ENCODE measurements at regions not wholly inside any gene's neighbourhood (a gene's known extent, or its start where the extent isn't known, plus 50 kb on each side); places are given as distances from the start of the nearest gene placed in this dataset.

DNA sequence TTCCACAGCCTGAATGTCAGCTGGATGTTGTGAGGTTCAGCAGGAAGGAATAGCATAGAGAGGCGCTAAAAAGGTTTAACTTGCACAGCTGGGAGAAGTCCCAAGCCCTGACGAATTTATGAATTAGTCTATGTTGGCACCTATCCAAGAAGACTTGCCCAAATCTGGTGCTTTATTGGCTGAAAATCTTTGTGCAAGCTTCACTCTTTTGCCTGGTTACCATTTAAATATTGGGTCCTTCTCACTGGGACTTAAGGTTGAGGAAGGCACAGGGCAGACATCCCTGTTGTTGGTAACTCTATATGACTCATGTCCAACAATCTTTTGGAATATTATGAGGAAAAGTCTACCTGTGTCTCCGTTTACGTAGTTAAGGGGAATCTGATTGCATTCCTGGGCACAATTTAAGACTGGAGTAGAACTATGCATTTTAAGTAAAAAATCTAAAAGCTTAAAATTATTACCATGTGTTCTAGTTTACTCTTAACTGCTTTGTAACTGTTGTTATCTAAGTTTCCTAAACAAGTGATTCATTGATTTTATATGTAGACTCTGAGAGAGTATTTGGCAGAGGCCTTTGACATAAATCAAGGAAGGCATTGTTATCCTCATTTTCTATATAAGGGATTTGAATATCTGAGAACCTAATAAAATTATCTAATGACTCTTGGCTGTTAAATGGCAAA lies 181.7 kb upstream of the DPYD start:
- Histone ChIP-seq H3K27ac (no peak overlapping the region), H3K9me3 (peaks cover 4 to 9% of the 10 kb centered on the region in 2 donors), H3K4me3 (no peak overlapping the region), H3K4me1 (no peaks in the 10 kb centered on the region), H3K36me3 (no peaks in the 10 kb centered on the region), H3K27me3 (no peaks in the 10 kb centered on the region)
- DNase-seq (ENCODE audit: low spot score in 2 of 2), result no peak
- intact Hi-C loops (cut with DNase I; ENCODE audit: low total_unique reads), result no loop called here
- TF ChIP-seq, protein P1, sequence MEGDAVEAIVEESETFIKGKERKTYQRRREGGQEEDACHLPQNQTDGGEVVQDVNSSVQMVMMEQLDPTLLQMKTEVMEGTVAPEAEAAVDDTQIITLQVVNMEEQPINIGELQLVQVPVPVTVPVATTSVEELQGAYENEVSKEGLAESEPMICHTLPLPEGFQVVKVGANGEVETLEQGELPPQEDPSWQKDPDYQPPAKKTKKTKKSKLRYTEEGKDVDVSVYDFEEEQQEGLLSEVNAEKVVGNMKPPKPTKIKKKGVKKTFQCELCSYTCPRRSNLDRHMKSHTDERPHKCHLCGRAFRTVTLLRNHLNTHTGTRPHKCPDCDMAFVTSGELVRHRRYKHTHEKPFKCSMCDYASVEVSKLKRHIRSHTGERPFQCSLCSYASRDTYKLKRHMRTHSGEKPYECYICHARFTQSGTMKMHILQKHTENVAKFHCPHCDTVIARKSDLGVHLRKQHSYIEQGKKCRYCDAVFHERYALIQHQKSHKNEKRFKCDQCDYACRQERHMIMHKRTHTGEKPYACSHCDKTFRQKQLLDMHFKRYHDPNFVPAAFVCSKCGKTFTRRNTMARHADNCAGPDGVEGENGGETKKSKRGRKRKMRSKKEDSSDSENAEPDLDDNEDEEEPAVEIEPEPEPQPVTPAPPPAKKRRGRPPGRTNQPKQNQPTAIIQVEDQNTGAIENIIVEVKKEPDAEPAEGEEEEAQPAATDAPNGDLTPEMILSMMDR (IDR thresholded peaks at IDR 0.05), result no peak
- TF ChIP-seq POLR2AphosphoS5 (IDR thresholded peaks at IDR 0.05), result no peak
- TF ChIP-seq POLR2A (IDR thresholded peaks at IDR 0.05), result no peak

DNA sequence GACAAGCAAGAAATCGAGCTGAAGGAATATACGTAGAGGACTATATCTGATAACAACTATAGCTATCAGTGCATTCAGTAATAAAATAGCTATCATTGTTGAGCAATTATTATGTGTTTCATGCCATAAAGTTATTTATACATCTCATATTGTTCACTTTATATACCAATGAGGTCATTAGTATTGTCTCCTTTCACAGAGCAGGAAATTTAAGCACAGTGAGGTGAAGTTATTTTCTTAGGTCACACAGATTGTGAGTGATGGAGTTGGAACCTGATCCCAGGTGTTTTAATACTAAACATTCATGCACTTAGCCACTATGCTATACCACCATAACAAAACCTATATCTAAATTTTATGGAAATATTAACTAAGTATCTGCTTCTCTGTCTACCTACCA lies 180.5 kb upstream of the DPYD start:
- H3K36me3 ChIP-seq, result no peaks in the 10 kb centered on the region
- H3K9me3 ChIP-seq, result no peaks in the 10 kb centered on the region
- DNase-seq (ENCODE audit: low spot score in 2 of 2), result no peak
- no peak for TF ChIP-seq POLR2AphosphoS5 (IDR thresholded peaks at IDR 0.05)
- no peak for TF ChIP-seq POLR2A (IDR thresholded peaks at IDR 0.05)
- TF ChIP-seq, protein P1 (IDR thresholded peaks at IDR 0.05), result no peak
- H3K27me3 ChIP-seq, result no peaks in the 10 kb centered on the region
- H3K4me1 ChIP-seq, result no peaks in the 10 kb centered on the region
- H3K4me3 ChIP-seq, result no peak overlapping the region
- intact Hi-C loops (cut with DNase I; ENCODE audit: low total_unique reads), result no loop called here
- no peak overlapping the region for H3K27ac ChIP-seq

DNA sequence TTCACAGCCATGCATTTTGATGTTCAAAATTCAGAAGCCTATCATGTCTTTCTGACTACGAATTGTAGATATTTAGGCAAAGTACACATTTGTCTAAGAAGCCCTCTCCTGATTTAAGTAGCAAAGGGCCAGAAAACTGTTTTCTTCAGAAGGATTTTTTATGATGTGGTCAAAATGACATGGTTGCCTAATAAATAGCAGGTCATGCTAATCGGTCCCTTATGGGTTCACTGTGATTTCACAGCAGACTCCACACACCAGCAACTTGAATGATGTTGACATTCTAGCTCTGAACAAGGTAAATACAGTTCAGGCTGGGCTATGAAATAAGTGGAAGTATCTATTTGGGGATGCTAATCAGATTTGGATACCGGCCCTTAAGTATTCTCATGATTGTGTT lies 178.7 kb upstream of the DPYD start:
- TF ChIP-seq POLR2A (IDR thresholded peaks at IDR 0.05), result no peak
- TF ChIP-seq POLR2AphosphoS5 (IDR thresholded peaks at IDR 0.05), result no peak
- TF ChIP-seq, protein P1 (IDR thresholded peaks at IDR 0.05), result no peak
- intact Hi-C loops (cut with DNase I; ENCODE audit: low total_unique reads), result no loop called here
- Histone ChIP-seq H3K9me3 (no peaks in the 10 kb centered on the region), H3K36me3 (no peaks in the 10 kb centered on the region), H3K4me3 (no peak overlapping the region), H3K27me3 (no peaks in the 10 kb centered on the region), H3K27ac (no peak overlapping the region), H3K4me1 (no peaks in the 10 kb centered on the region)
- no peak for DNase-seq (ENCODE audit: low spot score in 2 of 2)

DNA sequence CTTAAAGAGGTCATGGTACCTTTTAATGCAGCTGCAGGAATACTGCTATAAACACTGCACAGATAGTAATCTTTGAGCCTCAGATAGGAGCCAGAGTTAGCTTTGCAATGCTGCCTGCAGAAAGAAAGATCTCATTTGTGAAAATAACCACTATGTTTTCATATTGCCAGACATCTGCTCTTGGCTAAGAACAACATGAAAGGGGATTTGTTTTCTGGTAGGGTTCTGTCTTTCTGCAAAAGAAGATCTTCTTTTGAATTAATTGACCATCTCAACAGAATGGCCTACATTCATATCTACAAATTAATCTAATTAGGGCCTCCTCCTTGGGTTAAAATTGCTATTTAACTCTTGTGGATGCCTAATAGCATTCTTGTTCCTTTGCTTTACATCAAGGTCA lies 177.6 kb upstream of the DPYD start:
- intact Hi-C loops (cut with DNase I; ENCODE audit: low total_unique reads), result no loop called here
- no peaks in the 10 kb centered on the region for H3K36me3 ChIP-seq
- H3K9me3 ChIP-seq, result no peaks in the 10 kb centered on the region
- no peak overlapping the region for H3K27ac ChIP-seq
- DNase-seq (ENCODE audit: low spot score in 2 of 2), result no peak
- no peaks in the 10 kb centered on the region for H3K4me1 ChIP-seq
- H3K27me3 ChIP-seq, result no peaks in the 10 kb centered on the region
- TF ChIP-seq, protein P1 (IDR thresholded peaks at IDR 0.05), result no peak
- no peak for TF ChIP-seq POLR2A (IDR thresholded peaks at IDR 0.05)
- no peak for TF ChIP-seq POLR2AphosphoS5 (IDR thresholded peaks at IDR 0.05)
- H3K4me3 ChIP-seq, result no peak overlapping the region

DNA sequence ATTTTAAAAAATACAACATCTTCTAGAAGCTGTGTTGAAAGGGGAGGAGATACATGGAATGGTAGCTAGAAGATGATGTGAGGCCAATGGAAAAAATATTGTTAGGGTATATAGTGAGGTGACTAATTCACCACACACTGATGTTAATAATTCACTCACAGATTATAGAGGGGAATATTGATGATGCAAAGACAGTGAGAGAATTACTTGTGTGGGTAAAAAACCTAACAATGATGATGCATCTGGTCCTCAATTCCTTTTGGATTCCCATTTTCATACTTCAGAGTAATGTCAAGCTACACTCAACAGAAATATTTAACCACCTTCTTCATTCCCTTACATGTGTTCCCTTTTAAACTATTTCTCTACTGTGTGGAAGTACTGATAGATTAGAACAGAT lies 169.5 kb upstream of the DPYD start:
- TF ChIP-seq, protein P1 (IDR thresholded peaks at IDR 0.05), result no peak
- TF ChIP-seq POLR2AphosphoS5 (IDR thresholded peaks at IDR 0.05), result no peak
- TF ChIP-seq POLR2A (IDR thresholded peaks at IDR 0.05), result no peak

More for the DNA sequence above, 169.5 kb upstream of the DPYD start:
- Histone ChIP-seq H3K27me3 (no peaks in the 10 kb centered on the region), H3K9me3 (no peaks in the 10 kb centered on the region), H3K36me3 (no peaks in the 10 kb centered on the region), H3K4me3 (no peak overlapping the region), H3K27ac (no peak overlapping the region), H3K4me1 (no peaks in the 10 kb centered on the region)
- intact Hi-C loops (cut with DNase I; ENCODE audit: low total_unique reads), result no loop called here
- DNase-seq (ENCODE audit: low spot score in 2 of 2), result no peak
